ENCODE measurements at regions not wholly inside any gene's neighbourhood (a gene's known extent, or its start where the extent isn't known, plus 50 kb on each side); places are given as distances from the start of the nearest gene placed in this dataset.

GRCh38 chr2:238640486-238640885, 207.4 kb upstream of the TWIST2 start:
- TF ChIP-seq, protein P1, sequence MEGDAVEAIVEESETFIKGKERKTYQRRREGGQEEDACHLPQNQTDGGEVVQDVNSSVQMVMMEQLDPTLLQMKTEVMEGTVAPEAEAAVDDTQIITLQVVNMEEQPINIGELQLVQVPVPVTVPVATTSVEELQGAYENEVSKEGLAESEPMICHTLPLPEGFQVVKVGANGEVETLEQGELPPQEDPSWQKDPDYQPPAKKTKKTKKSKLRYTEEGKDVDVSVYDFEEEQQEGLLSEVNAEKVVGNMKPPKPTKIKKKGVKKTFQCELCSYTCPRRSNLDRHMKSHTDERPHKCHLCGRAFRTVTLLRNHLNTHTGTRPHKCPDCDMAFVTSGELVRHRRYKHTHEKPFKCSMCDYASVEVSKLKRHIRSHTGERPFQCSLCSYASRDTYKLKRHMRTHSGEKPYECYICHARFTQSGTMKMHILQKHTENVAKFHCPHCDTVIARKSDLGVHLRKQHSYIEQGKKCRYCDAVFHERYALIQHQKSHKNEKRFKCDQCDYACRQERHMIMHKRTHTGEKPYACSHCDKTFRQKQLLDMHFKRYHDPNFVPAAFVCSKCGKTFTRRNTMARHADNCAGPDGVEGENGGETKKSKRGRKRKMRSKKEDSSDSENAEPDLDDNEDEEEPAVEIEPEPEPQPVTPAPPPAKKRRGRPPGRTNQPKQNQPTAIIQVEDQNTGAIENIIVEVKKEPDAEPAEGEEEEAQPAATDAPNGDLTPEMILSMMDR (IDR thresholded peaks at IDR 0.05), result no peak
- TF ChIP-seq EZH2 (IDR thresholded peaks at IDR 0.05; ENCODE audit: borderline replicate concordance, insufficient read depth, low read depth, low read length, poor library complexity, severe bottlenecking), result no peak

All from B cell (primary cell).